ENCODE measurements at regions not wholly inside any gene's neighbourhood (a gene's known extent, or its start where the extent isn't known, plus 50 kb on each side); places are given as distances from the start of the nearest gene placed in this dataset.

DNA sequence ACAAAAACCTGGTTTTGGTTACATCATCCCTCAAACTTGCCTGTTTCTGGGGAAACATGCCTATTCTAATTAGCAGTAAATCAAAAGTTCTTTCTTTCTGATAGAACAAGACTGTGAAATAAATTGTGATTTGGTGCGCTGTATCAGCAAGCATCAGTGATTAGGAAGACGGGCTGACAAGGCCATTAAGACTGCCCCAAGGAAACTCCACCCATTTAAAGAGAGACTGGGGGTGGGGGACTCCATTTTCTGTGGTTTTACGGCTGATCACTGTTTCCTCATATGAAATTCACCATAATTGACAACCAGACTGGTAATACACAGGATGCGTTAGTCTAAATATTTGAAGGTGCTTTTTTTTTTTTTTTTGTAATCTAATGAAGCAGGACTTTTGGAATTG, 68.7 kb downstream of the MBL2 start:
- DNase-seq = no peak

DNA sequence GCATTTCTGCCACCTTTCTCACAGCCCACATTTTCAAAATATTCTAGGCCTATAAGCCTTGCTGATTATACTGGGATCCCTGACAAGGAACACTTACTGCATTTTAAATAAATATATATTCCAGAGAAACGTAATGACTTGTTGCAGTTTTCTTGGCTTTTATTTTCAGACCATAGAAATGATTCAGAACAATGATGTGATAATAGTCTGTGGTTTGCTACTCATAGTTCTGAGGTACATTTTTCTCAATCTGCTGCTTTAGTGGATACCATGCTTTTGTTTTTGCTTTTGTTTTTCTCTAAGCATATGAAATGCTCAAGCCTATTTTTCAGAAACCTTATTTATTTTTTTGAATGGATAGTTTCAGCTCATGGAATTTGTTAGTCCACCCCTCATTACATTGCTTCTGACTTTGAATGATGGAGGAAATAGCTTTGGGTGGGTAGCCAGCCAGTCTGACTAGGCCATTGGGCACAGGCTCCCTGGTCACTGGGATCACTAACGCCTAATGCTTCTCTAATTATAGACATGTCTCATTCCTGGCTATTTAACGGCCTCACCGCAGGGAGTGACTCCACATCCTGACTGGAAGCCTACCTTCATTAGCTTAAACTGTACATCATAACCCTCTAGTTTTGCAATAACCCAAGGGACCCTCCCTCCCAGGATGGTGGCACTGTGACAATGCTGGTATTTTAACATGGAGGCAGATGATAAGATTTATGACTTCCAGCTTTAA, 66.1 kb downstream of the MBL2 start:
- DNase-seq = no peak
